ENCODE measurements at regions not wholly inside any gene's neighbourhood (a gene's known extent, or its start where the extent isn't known, plus 50 kb on each side); places are given as distances from the start of the nearest gene placed in this dataset.
"Not testable (repeated sequence)": the region's sequence is repeated elsewhere in the genome, so short reads cannot be mapped to it uniquely, and the experiment has no call there.

DNA sequence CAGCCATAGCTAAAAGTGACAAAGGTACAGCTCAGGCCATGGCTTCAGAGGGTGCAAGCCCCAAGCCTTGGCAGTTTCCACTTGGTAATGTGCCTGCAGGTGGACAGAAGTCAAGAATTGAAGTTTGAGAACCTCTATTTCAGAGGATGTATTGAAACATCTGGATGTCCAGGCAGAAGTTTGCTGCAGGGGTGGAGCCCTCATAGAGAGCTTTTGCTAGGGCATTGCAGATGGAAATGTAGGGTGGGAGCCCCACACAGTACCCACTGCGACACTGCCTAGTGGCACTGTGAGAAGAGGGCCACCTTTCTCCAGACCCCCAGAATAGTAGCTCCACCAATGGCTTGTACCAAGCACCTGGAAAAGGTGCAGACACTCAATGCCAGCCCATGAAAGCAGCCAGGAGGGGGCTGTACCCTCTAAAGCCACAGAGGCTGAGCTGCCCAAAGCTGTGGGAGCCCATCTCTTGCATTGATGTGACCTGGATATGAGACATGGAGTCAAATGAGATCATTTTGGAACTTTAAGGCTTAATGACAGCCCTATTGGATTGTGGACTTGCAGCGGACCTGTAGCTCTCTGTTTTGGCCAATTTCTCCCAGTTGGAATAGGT, 1299.4 kb upstream of the MAP3K7 start:
- Histone ChIP-seq H3K4me3 (no peak overlapping the region), H3K27ac (no peak overlapping the region), H3K4me1 (no peaks in the 10 kb centered on the region), H3K9me3 (no peaks in the 10 kb centered on the region), H3K36me3 (no peaks in the 10 kb centered on the region), H3K27me3 (no peaks in the 10 kb centered on the region)
- DNase-seq (ENCODE audit: extremely low spot score in 2 of 2): no peak
- intact Hi-C loops (cut with DNase I): no loop called here
- TF ChIP-seq POLR2A (IDR thresholded peaks at IDR 0.05): no peak
- no peak for TF ChIP-seq POLR2AphosphoS5 (IDR thresholded peaks at IDR 0.05; ENCODE audit: insufficient read depth in 1 of 2, low read depth in 1 of 2)
- TF ChIP-seq, protein P1, sequence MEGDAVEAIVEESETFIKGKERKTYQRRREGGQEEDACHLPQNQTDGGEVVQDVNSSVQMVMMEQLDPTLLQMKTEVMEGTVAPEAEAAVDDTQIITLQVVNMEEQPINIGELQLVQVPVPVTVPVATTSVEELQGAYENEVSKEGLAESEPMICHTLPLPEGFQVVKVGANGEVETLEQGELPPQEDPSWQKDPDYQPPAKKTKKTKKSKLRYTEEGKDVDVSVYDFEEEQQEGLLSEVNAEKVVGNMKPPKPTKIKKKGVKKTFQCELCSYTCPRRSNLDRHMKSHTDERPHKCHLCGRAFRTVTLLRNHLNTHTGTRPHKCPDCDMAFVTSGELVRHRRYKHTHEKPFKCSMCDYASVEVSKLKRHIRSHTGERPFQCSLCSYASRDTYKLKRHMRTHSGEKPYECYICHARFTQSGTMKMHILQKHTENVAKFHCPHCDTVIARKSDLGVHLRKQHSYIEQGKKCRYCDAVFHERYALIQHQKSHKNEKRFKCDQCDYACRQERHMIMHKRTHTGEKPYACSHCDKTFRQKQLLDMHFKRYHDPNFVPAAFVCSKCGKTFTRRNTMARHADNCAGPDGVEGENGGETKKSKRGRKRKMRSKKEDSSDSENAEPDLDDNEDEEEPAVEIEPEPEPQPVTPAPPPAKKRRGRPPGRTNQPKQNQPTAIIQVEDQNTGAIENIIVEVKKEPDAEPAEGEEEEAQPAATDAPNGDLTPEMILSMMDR (IDR thresholded peaks at IDR 0.05): no peak

DNA sequence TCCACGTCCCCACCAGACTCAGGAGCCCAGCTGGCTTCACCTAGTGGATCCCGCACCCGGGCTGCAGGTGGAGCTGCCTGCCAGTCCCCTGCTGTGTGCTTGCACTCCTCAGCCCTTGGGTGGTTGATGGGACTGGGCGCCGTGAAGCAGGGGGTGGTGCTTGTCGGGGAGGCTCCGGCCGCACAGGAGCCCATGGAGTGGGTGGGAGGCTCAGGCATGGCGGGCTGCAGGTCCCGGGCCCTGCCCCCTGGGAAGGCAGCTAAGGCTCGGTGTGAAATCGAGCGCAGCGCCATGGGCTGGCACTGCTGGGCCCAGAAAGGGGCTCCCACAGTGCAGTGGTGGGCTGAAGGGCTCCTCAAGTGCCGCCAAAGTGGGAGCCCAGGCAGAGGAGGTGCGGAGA, 1294.9 kb upstream of the MAP3K7 start:
- H3K9me3 ChIP-seq; intact Hi-C loops (cut with DNase I); H3K27me3 ChIP-seq; H3K4me3 ChIP-seq; H3K36me3 ChIP-seq; DNase-seq (ENCODE audit: extremely low spot score in 2 of 2); H3K4me1 ChIP-seq; H3K27ac ChIP-seq: not testable (repeated sequence)

DNA sequence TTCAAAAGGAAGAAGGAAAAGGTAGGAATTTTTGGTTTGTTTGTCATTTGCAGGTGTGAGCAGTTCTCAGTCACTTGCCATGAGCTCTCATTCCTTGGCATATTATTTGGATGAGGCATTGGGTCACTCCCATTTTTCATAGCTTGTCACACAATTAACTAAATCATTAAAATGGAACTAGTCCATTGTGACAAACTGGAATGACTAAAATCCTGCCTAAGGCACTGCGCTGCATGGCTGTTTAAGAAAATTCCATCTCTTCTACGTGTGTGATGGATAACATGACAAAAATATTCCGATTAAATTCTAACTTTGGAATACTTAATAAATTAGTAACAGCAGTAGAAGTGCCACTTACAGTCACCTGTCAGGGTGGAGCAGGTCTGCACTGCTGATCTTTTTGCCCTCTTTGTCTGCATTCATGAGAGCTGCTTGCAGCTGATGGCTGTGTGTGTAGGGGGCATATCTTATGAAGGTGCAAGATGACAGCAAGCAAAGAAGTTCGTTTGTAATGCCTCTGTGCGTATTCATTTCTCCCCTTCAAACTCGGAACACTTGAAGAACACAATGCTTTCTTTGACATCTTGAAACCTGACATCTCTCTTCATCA, 1292.6 kb upstream of the MAP3K7 start:
- DNase-seq (ENCODE audit: extremely low spot score in 2 of 2): no peak
- no peaks in the 10 kb centered on the region for H3K27me3 ChIP-seq
- no peaks in the 10 kb centered on the region for H3K4me1 ChIP-seq
- H3K4me3 ChIP-seq: no peak overlapping the region
- no peak overlapping the region for H3K27ac ChIP-seq
- no peaks in the 10 kb centered on the region for H3K9me3 ChIP-seq
- TF ChIP-seq, protein P1 (IDR thresholded peaks at IDR 0.05): no peak
- TF ChIP-seq POLR2AphosphoS5 (IDR thresholded peaks at IDR 0.05; ENCODE audit: insufficient read depth in 1 of 2, low read depth in 1 of 2) (no peak), POLR2A (IDR thresholded peaks at IDR 0.05) (no peak)
- intact Hi-C loops (cut with DNase I): no loop called here
- H3K36me3 ChIP-seq: no peaks in the 10 kb centered on the region

DNA sequence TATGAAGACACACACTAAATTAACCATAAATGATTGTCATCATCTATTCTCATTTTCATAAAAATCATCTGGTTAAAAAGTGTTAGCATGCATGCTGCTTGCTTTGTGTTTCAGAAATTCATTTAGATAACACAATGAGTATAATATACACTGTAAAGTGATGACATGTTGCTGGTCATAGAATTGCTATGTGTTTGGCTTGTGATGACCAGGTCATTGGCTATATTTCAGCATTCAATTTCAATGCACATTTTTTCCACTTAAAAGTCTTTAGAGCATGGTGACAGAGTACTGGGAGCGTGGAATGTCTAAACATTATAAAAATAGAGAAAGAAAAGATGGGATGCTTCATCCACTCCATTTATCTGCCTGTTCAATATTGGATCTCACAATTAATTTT, 1291.1 kb upstream of the MAP3K7 start:
- no peak overlapping the region for H3K27ac ChIP-seq
- DNase-seq (ENCODE audit: extremely low spot score in 2 of 2): no peak
- H3K4me3 ChIP-seq: no peak overlapping the region
- H3K27me3 ChIP-seq: no peaks in the 10 kb centered on the region
- no peaks in the 10 kb centered on the region for H3K9me3 ChIP-seq
- no peaks in the 10 kb centered on the region for H3K4me1 ChIP-seq
- H3K36me3 ChIP-seq: no peaks in the 10 kb centered on the region
- intact Hi-C loops (cut with DNase I): no loop called here
- TF ChIP-seq POLR2A (IDR thresholded peaks at IDR 0.05) (no peak), POLR2AphosphoS5 (IDR thresholded peaks at IDR 0.05; ENCODE audit: insufficient read depth in 1 of 2, low read depth in 1 of 2) (no peak)
- TF ChIP-seq, protein P1 (IDR thresholded peaks at IDR 0.05): no peak

DNA sequence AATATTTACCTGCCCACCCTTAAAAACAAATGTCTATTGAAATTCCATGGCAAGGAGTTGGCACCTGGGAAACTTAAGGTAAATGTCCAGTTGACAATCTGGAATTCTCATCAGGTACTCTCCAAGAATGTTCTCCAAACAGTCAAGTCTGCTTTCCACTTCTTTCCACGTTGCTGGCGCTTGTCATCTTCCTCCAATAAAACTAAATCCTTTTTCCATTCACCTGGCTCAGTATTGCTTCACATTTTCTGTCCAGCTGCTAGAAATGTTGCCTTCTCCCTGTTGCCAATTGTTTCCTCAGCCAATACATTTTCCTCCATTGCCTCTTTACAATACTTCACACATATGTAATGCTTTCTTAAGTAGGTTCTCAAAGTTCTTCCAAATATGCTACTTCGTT, 1288.1 kb upstream of the MAP3K7 start:
- no peaks in the 10 kb centered on the region for H3K36me3 ChIP-seq
- no peak for DNase-seq (ENCODE audit: extremely low spot score in 2 of 2)
- no peak overlapping the region for H3K27ac ChIP-seq
- H3K9me3 ChIP-seq: no peaks in the 10 kb centered on the region
- no peaks in the 10 kb centered on the region for H3K27me3 ChIP-seq
- no peaks in the 10 kb centered on the region for H3K4me1 ChIP-seq
- TF ChIP-seq, protein P1 (IDR thresholded peaks at IDR 0.05): no peak
- TF ChIP-seq POLR2A (IDR thresholded peaks at IDR 0.05) (no peak), POLR2AphosphoS5 (IDR thresholded peaks at IDR 0.05; ENCODE audit: insufficient read depth in 1 of 2, low read depth in 1 of 2) (no peak)
- intact Hi-C loops (cut with DNase I): no loop called here
- H3K4me3 ChIP-seq: no peak overlapping the region
